ENCODE measurements at regions not wholly inside any gene's neighbourhood (a gene's known extent, or its start where the extent isn't known, plus 50 kb on each side); places are given as distances from the start of the nearest gene placed in this dataset.

DNA sequence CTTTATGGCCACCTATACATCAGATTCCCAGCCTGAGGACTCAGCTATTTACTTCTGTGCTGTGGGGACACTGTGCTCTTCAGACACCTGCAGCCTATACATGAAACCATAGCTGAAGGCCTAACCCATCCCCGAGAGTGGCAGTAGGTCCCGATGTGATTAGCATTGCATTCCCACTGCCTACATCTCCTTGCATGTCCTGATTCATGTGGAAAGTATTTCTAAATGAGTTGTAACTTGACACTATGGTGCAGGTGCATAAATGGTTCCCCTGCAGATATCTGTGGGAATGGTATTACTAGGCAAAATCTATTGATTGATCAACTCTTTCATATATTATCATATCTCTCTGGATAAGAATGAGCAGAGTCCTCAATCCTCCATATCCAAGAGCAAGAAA lies 433.5 kb downstream of the DAD1 start:
- TF ChIP-seq, protein P1, sequence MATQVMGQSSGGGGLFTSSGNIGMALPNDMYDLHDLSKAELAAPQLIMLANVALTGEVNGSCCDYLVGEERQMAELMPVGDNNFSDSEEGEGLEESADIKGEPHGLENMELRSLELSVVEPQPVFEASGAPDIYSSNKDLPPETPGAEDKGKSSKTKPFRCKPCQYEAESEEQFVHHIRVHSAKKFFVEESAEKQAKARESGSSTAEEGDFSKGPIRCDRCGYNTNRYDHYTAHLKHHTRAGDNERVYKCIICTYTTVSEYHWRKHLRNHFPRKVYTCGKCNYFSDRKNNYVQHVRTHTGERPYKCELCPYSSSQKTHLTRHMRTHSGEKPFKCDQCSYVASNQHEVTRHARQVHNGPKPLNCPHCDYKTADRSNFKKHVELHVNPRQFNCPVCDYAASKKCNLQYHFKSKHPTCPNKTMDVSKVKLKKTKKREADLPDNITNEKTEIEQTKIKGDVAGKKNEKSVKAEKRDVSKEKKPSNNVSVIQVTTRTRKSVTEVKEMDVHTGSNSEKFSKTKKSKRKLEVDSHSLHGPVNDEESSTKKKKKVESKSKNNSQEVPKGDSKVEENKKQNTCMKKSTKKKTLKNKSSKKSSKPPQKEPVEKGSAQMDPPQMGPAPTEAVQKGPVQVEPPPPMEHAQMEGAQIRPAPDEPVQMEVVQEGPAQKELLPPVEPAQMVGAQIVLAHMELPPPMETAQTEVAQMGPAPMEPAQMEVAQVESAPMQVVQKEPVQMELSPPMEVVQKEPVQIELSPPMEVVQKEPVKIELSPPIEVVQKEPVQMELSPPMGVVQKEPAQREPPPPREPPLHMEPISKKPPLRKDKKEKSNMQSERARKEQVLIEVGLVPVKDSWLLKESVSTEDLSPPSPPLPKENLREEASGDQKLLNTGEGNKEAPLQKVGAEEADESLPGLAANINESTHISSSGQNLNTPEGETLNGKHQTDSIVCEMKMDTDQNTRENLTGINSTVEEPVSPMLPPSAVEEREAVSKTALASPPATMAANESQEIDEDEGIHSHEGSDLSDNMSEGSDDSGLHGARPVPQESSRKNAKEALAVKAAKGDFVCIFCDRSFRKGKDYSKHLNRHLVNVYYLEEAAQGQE (IDR thresholded peaks at IDR 0.05; ENCODE audit: insufficient replicate concordance, low read depth): no peak
- TF ChIP-seq, protein P2, sequence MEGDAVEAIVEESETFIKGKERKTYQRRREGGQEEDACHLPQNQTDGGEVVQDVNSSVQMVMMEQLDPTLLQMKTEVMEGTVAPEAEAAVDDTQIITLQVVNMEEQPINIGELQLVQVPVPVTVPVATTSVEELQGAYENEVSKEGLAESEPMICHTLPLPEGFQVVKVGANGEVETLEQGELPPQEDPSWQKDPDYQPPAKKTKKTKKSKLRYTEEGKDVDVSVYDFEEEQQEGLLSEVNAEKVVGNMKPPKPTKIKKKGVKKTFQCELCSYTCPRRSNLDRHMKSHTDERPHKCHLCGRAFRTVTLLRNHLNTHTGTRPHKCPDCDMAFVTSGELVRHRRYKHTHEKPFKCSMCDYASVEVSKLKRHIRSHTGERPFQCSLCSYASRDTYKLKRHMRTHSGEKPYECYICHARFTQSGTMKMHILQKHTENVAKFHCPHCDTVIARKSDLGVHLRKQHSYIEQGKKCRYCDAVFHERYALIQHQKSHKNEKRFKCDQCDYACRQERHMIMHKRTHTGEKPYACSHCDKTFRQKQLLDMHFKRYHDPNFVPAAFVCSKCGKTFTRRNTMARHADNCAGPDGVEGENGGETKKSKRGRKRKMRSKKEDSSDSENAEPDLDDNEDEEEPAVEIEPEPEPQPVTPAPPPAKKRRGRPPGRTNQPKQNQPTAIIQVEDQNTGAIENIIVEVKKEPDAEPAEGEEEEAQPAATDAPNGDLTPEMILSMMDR (IDR thresholded peaks at IDR 0.05; ENCODE audit: insufficient read depth, low read length): no peak
- TF ChIP-seq POLR2AphosphoS5 (IDR thresholded peaks at IDR 0.05; ENCODE audit: low read depth) (no peak), GABPA (IDR thresholded peaks at IDR 0.05; ENCODE audit: low read depth) (no peak), SPI1 (IDR thresholded peaks at IDR 0.05; ENCODE audit: borderline replicate concordance, low read depth) (no peak)
- Histone ChIP-seq H3K27ac (replicated peaks) (no peak overlapping the region), H3K4me3 (replicated peaks; ENCODE audit: insufficient read depth, low read length) (no peak overlapping the region), H3K27me3 (ENCODE audit: insufficient read depth, poor library complexity, severe bottlenecking) (no peaks in the 10 kb centered on the region)
- no peak for DNase-seq (ENCODE audit: low read depth in 1 of 2, low spot score in 1 of 2)

DNA sequence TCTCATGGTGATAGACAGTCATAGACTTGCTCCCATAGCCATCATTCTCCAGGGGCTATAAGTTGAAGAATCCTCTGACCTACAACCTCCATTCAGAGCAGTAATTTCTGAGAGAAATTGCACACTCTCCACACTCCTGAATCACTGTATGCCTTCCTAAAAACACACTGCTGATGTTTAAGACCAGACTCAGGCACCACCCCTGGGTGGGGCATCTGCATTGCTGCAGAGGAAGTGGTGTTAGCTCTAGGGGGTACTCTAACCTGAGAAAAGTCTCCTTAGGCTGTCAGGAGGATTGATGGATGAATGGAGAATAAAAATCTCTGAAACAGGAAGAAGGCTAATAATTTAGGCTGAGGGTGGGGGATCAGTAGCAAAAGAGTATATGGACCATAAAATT lies 436.1 kb downstream of the DAD1 start:
- TF ChIP-seq POLR2AphosphoS5 (IDR thresholded peaks at IDR 0.05; ENCODE audit: low read depth): no peak
- TF ChIP-seq SPI1 (IDR thresholded peaks at IDR 0.05; ENCODE audit: borderline replicate concordance, low read depth): no peak
- TF ChIP-seq, protein P2 (IDR thresholded peaks at IDR 0.05; ENCODE audit: insufficient read depth, low read length): no peak
- TF ChIP-seq GABPA (IDR thresholded peaks at IDR 0.05; ENCODE audit: low read depth): no peak
- Histone ChIP-seq H3K27ac (replicated peaks) (no peak overlapping the region), H3K4me3 (replicated peaks; ENCODE audit: insufficient read depth, low read length) (no peak overlapping the region), H3K27me3 (ENCODE audit: insufficient read depth, poor library complexity, severe bottlenecking) (no peaks in the 10 kb centered on the region)
- no peak for DNase-seq (ENCODE audit: low read depth in 1 of 2, low spot score in 1 of 2)

DNA sequence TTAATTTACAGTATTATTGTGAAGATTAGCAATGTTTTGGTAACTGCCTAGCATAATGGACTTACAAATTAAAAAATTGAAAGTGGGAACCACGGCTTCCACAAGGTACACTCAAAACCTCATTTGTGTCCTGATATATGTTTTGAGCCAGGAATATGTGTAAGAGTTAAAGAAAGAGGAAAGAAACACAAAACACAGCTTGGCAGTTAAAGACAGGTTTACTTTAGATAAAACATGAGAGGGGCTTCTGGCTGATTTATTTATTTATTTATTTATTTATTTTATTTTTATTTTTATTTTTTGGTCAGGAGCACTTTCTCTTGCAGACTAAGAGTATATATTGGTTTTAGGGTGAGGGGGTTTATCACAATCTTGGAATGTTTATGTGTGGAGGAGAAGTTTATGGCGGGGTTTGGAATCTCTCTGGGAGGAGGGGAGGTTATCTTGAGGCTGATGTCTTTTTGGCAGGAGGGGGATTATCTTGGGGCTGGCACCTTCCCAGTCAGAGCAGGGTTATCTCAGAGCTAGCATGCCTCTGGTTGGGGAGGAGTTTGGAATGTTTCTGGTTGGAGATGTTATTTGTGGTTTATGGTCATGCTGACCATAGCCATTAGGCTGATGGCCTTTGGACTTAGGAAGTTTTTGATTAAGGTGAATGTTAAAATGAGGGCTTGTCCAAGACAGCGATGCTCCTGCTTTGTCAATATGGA lies 436.7 kb downstream of the DAD1 start:
- DNase-seq (ENCODE audit: low read depth in 1 of 2, low spot score in 1 of 2): no peak
- Histone ChIP-seq H3K4me3 (replicated peaks; ENCODE audit: insufficient read depth, low read length) (no peak overlapping the region), H3K27me3 (ENCODE audit: insufficient read depth, poor library complexity, severe bottlenecking) (no peaks in the 10 kb centered on the region), H3K27ac (replicated peaks) (no peak overlapping the region)
- TF ChIP-seq POLR2AphosphoS5 (IDR thresholded peaks at IDR 0.05; ENCODE audit: low read depth): no peak
- TF ChIP-seq, protein P1 (IDR thresholded peaks at IDR 0.05; ENCODE audit: insufficient replicate concordance, low read depth): no peak
- TF ChIP-seq, protein P2 (IDR thresholded peaks at IDR 0.05; ENCODE audit: insufficient read depth, low read length): no peak
- TF ChIP-seq SPI1 (IDR thresholded peaks at IDR 0.05; ENCODE audit: borderline replicate concordance, low read depth): no peak
- no peak for TF ChIP-seq GABPA (IDR thresholded peaks at IDR 0.05; ENCODE audit: low read depth)

DNA sequence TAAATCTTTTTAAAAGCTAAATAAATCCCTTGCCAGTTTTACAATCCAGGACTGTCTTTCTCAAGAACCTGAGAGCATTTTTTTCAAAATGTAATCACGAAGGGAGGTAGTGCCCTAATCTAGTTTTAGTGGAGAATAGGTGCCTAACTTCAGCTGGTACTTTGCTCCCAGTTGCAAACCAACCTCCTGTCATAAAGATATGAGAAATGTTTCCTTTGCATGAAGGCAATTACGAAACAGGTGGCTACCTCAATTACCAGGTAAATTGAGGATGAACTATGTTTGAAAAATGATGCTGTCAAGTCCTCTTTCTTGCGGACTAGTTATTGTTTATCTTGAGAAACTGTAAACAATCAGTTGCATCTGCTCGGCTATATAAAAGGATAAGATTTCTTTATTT lies 437.9 kb downstream of the DAD1 start:
- no peak overlapping the region for H3K4me3 ChIP-seq (replicated peaks; ENCODE audit: insufficient read depth, low read length)
- TF ChIP-seq SPI1 (IDR thresholded peaks at IDR 0.05; ENCODE audit: borderline replicate concordance, low read depth): no peak
- TF ChIP-seq, protein P1 (IDR thresholded peaks at IDR 0.05; ENCODE audit: insufficient replicate concordance, low read depth): no peak
- TF ChIP-seq GABPA (IDR thresholded peaks at IDR 0.05; ENCODE audit: low read depth): no peak
- no peak for TF ChIP-seq POLR2AphosphoS5 (IDR thresholded peaks at IDR 0.05; ENCODE audit: low read depth)
- TF ChIP-seq, protein P2 (IDR thresholded peaks at IDR 0.05; ENCODE audit: insufficient read depth, low read length): no peak
- no peak overlapping the region for H3K27ac ChIP-seq (replicated peaks)
- DNase-seq (ENCODE audit: low read depth in 1 of 2, low spot score in 1 of 2): no peak
- peaks cover 3% of the 10 kb centered on the region for H3K27me3 ChIP-seq (ENCODE audit: insufficient read depth, poor library complexity, severe bottlenecking)
